NCI-H146 treated with DMSO at 0.1 percent for 48 hours (cell line): ENCODE measurements at regions not wholly inside any gene's neighbourhood (a gene's known extent, or its start where the extent isn't known, plus 50 kb on each side); places are given as distances from the start of the nearest gene placed in this dataset.

Experiments
- DNase-seq: peaks from one replicate; lab custom pipeline; 2025; ENCODE audit not compliant: unreplicated experiment; lab: John Stamatoyannopoulos, UW

DNA sequence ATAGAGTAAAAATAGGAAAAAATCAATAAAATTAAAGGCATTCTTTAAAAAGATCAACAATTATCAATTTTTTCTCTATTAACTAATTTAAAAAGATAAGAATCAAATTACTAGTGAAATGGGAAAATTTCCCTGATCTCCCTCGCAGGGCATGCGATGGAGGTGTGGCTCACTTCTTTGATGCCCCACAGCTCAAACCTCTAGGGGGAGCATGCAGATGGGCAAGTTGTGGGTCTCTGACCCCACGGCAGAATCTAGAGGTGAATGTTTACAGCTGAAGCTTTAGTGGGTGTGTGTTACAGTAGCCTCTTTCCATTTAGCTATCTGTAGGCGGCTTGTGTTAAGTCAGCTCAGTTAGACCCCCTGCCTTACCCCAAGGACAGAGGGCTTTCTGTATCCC lies 1348.8 kb downstream of the PCDH18 start:
- no peak for DNase-seq

DNA sequence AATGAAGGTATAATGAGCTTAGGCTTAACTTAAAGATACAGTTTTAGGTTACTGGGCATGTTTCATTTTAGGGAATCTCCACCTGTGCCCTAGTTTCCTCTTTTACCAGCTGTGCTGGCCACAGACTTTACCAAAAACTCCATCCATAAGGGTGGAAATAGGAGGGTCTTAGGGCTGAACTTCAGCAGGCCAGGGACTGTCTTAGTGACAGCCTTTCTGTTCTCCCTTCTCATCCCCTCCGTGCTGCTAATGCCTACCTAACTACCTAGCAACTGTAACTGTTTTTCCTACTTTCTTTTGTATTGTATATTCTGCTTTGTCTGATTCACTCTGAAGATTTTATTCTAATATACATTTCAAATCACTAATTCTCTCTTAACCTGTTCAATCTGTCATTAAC lies 1375.3 kb downstream of the PCDH18 start:
- DNase-seq, result no peak

DNA sequence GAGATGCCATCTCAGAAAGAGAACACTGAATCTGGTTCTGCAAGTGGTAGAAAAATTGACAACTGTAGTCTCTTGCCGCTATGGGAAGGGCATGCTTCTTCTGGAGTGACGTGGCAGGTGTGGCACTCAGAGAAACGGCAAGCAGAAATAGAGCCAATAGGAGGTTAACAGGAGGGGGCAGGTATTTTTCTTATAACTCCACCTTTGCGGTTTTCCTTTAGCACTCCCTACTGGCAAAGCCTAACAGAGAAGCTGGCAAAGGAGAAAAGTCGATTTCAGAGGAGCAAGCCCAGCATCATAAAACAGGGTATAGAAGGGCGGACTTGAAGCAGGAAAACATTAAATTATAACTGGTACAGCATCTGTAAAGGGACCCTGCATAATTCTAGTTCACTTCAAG lies 1382.2 kb downstream of the PCDH18 start:
- no peak for DNase-seq

DNA sequence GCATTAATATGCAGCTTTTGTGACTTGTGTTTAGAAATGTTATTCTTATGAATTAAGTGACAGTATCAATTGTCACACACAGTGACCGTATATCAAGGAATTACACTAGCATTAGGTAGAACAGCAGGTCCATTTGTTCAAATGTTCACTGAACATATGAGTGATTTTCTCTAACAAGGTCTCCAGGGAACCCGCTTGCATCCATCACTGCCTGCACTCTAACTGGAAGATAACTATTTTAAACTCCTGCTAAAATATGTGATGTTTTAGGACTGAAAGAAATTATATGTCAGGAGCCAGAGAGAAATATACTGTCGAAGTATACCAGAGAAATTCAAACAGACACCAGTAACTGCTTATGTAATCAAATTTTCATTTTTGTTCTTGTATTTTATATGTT lies 1395.7 kb downstream of the PCDH18 start:
- no peak for DNase-seq

DNA sequence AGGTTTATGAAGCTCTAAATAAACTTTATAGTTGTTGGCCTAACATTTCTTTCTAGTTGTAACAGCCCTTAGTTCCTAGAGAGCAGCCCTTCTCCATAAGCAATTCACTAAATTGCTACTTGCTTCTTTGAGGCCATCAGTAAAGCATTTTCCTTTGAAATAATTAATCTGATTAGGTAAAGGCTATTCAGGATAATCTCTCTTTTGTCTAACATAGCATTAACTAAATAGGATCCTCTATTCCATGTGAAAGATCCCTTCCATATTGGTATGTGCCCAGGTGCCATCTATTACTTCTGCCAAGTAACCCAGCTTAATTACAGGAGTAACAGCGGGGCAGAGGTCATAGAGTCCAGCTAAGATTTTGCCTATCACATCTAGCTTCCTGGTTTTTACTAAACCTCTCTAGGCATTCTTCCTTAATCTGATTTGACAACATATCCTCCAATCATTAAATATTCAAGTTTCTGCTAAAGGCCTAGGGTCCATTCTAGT lies 1408.0 kb downstream of the PCDH18 start:
- no peak for DNase-seq

DNA sequence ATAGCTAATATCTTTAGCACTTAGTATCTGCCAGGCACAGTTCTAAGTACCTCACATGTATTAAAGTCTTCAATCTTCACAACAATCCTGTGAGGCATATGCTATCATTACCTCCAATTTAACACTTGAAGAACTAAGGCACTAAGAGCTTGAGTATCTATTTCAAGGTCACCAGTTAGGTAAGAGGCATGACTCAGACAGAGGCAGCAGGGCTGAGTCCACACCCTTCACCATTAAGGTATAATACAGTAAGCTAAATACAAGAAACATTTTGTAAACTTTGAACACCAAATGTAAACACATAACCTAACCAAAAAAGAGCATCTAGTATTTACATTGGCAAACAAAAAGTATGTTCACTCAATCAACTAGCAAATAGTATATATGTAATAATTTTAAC lies 1410.9 kb downstream of the PCDH18 start:
- no peak for DNase-seq

DNA sequence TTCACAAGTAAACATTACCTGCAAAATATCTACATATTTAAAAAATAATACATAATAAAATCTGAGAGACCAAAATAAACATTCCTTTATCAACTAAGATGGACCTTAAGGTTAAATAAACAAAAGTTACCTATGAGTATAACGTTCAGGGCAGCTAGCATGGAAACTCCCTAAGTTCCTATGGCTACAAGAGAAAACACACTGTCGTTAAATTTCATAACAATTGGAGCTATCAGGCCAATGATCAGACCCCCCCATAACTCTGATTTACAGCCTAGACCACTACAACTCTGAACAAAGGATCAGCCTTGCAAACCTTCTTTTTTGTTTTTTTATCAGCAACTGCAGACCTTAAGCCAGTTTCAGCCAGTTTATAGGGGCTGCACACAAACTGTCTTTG lies 1418.4 kb downstream of the PCDH18 start:
- DNase-seq, result no peak

DNA sequence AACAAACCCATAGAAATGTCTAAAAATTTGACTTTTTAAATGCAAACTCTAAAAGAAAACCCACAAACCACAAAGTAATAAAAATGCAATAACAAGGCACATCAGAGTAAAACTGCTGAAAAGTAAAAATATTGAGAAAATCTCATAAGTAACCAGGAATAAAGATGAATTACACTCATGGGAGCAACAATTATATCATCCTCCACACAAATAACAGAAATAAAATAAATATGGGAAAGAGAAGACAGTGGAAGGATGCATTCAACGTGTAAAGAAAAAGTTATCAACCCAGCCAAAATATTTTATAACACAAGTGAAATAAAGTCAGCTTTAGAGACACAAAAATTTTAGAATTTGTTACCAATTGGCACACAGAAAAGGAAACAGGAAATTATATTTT lies 1420.2 kb downstream of the PCDH18 start:
- DNase-seq, result no peak

DNA sequence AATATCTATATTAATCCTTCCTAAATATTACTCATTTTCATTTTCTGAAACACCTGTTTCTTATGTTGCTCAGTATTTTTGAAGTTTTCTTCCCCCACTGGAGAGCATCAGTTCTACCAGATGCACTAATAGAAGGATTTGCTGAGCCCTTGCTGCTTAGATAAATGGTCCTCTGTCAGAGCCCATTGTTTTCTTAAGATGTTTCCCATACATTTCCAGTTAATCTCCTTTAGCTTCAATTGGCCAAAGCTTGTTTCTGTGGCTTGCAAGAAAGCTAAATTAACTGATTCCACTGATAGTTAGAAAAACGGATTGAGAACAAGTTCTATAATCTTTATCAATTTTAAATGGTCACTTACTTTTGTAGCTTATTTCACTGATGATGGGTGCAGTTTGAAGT lies 1425.5 kb downstream of the PCDH18 start:
- DNase-seq, result no peak

DNA sequence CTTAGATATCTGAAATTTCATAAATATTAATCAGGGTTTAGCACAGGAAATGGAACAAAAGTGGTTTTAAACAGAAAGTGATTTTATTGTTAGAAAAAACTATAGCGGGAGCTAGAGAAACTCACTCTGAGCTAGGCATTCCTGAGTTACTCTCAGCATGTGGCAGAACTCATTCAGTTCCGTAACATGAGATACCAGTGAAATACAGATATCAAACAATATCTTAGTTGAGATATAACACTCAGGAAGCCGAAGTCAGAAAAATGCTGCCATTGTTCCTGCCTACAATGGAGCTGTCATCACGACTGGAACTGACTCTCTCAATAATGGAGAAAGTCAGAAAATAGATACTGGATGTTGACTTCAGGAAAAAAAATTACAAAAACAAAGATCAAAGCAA lies 1428.7 kb downstream of the PCDH18 start:
- DNase-seq, result no peak

DNA sequence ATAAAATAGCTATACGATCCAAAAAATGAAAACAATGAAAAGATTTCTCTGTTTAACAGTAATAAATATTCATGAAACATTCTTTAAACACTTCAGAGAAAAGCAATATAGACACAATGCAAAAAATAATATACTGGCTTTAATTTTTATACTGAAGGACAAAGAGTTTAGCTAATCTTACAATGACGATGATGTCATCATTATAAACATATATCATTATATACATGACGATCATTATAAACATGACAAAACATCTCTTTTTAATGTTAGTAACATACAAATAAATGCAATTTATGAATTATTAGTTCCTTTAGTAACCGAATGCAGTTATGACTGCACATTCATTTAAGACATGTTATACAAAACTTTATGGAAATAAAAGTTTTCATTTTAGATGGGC lies 1434.6 kb downstream of the PCDH18 start:
- no peak for DNase-seq

DNA sequence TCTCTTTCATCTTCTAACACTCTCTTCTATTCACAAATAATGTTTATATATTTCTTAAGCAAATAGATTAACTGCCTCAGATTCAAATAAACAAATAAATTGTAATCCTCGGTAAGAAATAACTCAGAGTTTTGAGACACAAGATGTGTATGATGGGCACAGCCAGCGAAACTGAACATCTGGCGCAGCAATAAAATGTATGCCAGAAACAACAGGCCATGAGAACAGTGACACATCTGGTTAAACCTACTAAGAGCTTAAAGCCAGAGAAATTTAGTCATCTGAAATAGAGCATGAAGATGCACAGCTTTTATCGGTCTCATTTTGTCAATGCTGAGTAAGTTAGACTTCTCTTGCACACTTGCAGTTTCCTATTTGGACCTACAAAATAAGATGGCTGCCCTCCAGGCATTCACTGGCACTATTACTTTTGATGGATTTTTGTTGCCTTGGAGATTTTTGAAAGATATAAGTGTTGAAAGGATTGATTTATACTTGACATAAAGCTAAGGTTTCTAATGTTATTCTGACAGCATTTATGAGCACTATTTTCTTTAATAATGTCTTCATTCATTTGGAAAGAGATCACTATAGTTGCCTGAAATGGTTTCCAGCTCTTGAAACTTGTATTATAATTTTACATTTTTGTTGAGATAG lies 1444.0 kb downstream of the PCDH18 start:
- DNase-seq, result no peak

DNA sequence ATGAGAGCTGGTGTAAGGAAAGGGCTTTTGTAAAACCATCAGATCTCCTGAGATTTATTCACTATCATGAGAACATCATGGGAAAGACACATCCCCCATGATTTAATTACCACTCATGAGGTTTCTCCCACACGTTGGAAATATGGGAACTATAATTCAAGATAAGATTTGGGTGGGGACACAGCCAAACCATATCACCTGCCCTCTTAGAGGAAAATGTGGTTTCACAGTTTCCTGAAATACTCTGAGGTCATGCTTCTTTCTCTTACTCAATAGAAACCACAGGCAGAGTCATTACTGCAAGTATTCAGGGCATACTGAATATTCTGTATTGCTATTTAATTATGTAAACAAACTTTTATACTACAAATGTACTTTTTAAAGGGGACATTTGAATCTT lies 1453.3 kb downstream of the PCDH18 start:
- no peak for DNase-seq

DNA sequence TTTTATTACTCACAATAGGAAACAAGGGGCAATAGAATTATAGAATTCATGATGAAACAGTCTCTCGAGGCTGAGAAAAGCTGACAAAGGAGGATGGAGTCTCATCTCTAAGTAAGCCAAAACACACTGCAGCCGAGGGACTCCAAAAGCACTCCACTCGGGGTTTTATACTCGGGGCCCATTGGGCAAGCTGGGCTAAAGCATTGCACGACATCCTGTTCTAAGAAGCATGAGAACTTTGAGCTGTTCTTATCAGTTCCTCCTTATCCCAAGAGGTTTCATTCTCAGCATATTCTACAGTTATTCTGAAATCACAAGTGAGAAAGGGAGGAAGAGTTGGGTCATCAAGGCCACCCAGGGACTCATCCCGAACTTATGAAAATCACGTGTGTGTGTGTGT lies 1475.5 kb downstream of the PCDH18 start:
- DNase-seq, result no peak

DNA sequence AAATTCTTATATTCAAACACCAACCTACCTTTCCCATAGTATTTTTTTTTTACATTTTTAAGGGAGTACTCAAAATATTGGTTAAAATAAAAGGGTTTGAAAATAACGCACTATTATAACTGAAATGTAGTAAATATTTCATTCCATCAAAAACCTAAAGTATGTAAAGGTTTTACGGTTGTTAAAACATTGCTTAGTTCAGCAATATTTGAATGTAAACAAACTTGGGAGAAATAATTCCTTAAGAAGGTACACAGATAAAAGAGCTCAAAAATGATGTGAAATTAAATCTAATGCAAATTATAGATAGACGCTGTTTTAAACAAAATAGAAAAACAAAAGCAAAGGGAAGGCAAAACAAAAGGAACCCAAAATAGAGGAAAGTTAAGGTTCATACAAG lies 1476.9 kb downstream of the PCDH18 start:
- DNase-seq, result no peak

GRCh38 chr4:136036744-136037143 lies 1495.5 kb downstream of the PCDH18 start:
- DNase-seq, result no peak

DNA sequence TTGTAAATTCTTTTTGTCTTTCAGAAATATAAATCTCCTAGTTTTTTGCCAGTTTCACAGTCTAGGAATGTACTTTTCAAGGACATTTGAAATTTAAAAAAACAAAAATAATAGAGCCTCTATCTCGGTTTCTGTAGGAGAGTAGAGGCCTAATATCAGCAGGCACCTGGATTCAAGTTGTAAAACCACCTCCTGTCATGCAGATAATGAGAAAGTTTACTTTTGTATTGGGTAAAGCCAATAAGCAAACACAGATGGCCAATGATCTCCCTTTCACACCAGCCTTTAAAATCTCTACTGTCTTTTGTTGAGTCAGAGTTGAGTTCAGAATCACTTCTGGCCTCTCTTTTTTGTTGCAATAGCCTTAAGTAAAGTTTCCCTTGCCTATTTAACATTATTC lies 1499.9 kb downstream of the PCDH18 start:
- no peak for DNase-seq

DNA sequence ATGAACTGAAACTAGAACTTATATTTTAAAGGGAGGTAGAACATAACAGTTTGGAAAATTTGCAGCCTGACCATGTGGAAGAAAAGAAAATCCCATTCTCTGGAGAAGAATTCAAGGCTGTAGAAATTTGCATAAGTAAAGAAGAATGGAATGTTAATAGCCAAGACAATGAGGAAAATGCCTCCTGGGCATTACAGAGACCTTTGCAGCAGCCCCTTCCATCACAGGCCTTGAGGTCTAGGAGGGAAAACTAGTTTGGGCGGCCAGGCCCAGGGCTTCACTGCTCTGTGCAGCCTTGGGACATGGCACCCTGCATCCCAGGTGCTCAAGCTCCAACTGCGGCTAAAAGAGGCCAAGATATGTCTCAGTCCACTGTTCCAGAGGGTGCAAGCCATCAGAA lies 1506.8 kb downstream of the PCDH18 start:
- DNase-seq, result no peak

DNA sequence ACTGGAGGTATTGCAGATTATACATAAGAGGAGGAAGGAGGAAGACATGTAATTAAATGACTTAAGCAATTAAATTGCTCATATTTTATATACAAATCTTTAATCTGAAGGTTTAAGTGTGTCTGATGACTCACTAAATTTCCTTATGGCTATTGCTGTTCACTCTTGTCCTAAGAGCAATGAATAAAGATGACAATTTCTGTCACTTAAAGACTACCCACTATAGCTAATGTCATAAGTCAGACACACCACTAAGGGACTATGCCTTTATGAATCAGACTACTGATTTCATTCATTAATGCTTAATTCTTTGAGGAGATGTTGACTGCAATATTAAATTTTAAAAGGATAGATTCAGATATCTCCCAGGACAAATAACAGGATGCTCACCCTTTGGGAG lies 1514.7 kb downstream of the PCDH18 start:
- no peak for DNase-seq

- no peak for DNase-seq
These were observed 1520.1 kb downstream of the PCDH18 start for GRCh38 chr4:136012220-136012619.

DNA sequence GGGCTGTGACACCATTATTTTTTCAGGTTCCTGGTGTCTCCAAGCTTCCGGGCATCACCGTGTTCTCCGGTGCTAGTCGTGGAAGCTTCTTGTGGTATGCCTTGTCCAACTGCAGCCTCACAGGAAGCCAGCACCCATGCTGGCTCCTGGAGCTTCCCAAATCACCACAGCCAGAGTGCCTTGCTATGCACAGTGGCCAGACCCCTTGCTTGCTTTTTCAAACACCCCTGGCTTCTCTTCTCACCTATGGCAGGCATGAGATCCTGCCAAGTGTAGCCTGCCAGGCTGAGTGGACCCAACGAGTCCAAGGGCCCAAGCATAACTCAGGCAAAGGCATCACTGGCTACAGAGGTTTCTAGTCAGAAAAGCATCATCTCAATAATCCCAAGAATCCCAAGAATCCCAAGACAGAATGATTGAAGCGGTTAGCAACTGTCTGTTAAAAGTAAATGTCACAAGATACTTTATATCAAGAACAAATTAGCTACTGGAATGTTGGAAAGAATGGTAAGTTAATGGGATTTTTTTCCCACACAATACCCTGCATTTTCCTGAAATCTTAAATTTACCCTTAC lies 1522.9 kb downstream of the PCDH18 start:
- no peak for DNase-seq

- DNase-seq, result no peak
These were observed 1524.3 kb downstream of the PCDH18 start for GRCh38 chr4:136007991-136008390.

- no peak for DNase-seq
These were observed 1530.0 kb downstream of the PCDH18 start for GRCh38 chr4:136002316-136002715.
